ENCODE measurements at regions not wholly inside any gene's neighbourhood (a gene's known extent, or its start where the extent isn't known, plus 50 kb on each side); places are given as distances from the start of the nearest gene placed in this dataset.
"Not testable (repeated sequence)": the region's sequence is repeated elsewhere in the genome, so short reads cannot be mapped to it uniquely, and the experiment has no call there.

GRCh38 chr12:46711756-46712155 lies 114.0 kb downstream of the SLC38A4 start:
- DNase-seq, result no peak

GRCh38 chr12:46710125-46710743 lies 115.6 kb downstream of the SLC38A4 start:
- no peak for DNase-seq

- no peak for DNase-seq
These were observed 123.0 kb downstream of the SLC38A4 start for GRCh38 chr12:46702581-46703344.

- no peak for DNase-seq
These were observed 124.4 kb downstream of the SLC38A4 start for GRCh38 chr12:46701356-46701755.

- no peak for DNase-seq
These were observed 125.8 kb downstream of the SLC38A4 start for GRCh38 chr12:46699986-46700385.

GRCh38 chr12:46698003-46698402 lies 127.8 kb downstream of the SLC38A4 start:
- no peak for DNase-seq

- no peak for DNase-seq
These were observed 132.3 kb downstream of the SLC38A4 start for GRCh38 chr12:46693518-46693917.

- no peak for DNase-seq
These were observed 132.8 kb downstream of the SLC38A4 start for GRCh38 chr12:46693034-46693433.

- no peak for DNase-seq
These were observed 133.2 kb downstream of the SLC38A4 start for GRCh38 chr12:46692606-46693005.

- no peak for DNase-seq
These were observed 139.4 kb downstream of the SLC38A4 start for GRCh38 chr12:46686267-46686942.

GRCh38 chr12:46684243-46684642 lies 141.6 kb downstream of the SLC38A4 start:
- not testable (repeated sequence) for DNase-seq

- no peak for DNase-seq
These were observed 143.6 kb downstream of the SLC38A4 start for GRCh38 chr12:46682148-46682547.

GRCh38 chr12:46680506-46680905 lies 145.3 kb downstream of the SLC38A4 start:
- no peak for DNase-seq

- no peak for DNase-seq
These were observed 146.0 kb downstream of the SLC38A4 start for GRCh38 chr12:46679754-46680153.

- no peak for DNase-seq
These were observed 147.4 kb downstream of the SLC38A4 start for GRCh38 chr12:46678426-46678825.

- no peak for DNase-seq
These were observed 148.0 kb downstream of the SLC38A4 start for GRCh38 chr12:46677749-46678148.

GRCh38 chr12:46676797-46677520 lies 148.8 kb downstream of the SLC38A4 start:
- DNase-seq, result no peak

- no peak for DNase-seq
These were observed 149.4 kb downstream of the SLC38A4 start for GRCh38 chr12:46676396-46676795.

- DNase-seq, result no peak
These were observed 150.1 kb downstream of the SLC38A4 start for GRCh38 chr12:46675736-46676135.

GRCh38 chr12:46674800-46675199 lies 151.0 kb downstream of the SLC38A4 start:
- no peak for DNase-seq

- no peak for DNase-seq
These were observed 151.7 kb downstream of the SLC38A4 start for GRCh38 chr12:46674129-46674528.

- DNase-seq, result no peak
These were observed 154.7 kb downstream of the SLC38A4 start for GRCh38 chr12:46671102-46671501.

- DNase-seq, result no peak
These were observed 155.2 kb downstream of the SLC38A4 start for GRCh38 chr12:46670636-46671035.

Data from stimulated activated CD4-positive, alpha-beta T cell treated with anti-CD3 and anti-CD28 coated beads, Interleukin-4, amount 100 ng/mL, for 4 hours (primary cell).